ENCODE measurements at regions not wholly inside any gene's neighbourhood (a gene's known extent, or its start where the extent isn't known, plus 50 kb on each side); places are given as distances from the start of the nearest gene placed in this dataset.

DNA sequence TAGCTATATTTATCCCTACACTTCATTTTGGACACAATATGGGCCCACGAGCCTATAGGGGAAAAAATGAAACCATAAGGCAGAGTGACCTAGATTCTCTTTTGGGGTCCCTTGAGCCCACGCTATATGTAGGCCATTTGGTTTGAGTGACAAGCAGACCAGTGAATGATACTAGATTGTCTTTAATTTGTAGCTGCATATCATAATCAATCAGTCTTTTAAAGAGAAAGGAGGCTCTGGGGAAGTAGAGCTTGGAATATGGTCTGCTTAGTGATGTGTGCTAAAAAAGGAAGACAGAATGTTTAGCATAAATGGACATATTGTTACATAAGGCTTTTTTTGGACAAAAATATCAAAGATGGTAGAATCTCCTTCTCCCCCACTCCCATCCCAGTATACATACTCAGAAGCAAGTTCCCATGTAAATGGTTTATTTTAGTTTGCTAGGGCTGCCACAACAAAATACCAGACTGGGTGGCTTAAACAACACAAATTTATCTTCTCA lies 140.8 kb downstream of the CAPZA3 start:
- TF ChIP-seq, protein P1, sequence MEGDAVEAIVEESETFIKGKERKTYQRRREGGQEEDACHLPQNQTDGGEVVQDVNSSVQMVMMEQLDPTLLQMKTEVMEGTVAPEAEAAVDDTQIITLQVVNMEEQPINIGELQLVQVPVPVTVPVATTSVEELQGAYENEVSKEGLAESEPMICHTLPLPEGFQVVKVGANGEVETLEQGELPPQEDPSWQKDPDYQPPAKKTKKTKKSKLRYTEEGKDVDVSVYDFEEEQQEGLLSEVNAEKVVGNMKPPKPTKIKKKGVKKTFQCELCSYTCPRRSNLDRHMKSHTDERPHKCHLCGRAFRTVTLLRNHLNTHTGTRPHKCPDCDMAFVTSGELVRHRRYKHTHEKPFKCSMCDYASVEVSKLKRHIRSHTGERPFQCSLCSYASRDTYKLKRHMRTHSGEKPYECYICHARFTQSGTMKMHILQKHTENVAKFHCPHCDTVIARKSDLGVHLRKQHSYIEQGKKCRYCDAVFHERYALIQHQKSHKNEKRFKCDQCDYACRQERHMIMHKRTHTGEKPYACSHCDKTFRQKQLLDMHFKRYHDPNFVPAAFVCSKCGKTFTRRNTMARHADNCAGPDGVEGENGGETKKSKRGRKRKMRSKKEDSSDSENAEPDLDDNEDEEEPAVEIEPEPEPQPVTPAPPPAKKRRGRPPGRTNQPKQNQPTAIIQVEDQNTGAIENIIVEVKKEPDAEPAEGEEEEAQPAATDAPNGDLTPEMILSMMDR (IDR thresholded peaks at IDR 0.05; ENCODE audit: low read depth, low read length, missing input control) = no peak
- TF ChIP-seq RAD21 (IDR thresholded peaks at IDR 0.05) (no peak), TAF1 (conservative IDR thresholded peaks at IDR 0.05) (no peak), GABPA (IDR thresholded peaks at IDR 0.05 in 1 of 2, conservative IDR thresholded peaks at IDR 0.05 in 1 of 2) (no peak)

Data from liver (tissue), 3 donors.